Sigmoid colon (tissue), 3 donors: ENCODE measurements at regions not wholly inside any gene's neighbourhood (a gene's known extent, or its start where the extent isn't known, plus 50 kb on each side); places are given as distances from the start of the nearest gene placed in this dataset.

ENCODE experiments used
- CTCF ChIP-seq, 4 experiments: fragments of 450-650 bp in 3 of 4; fragments of 200-600 bp in 1 of 4; IDR thresholded peaks; one replicate each; pipeline ENCODE4 v1.5.1; 2016 to 2019; ENCODE audit warnings: antibody characterized with exemption in 4 of 4, mild to moderate bottlenecking in 3 of 4, moderate library complexity in 2 of 4
- POLR2A ChIP-seq, 2 donors: fragments of 450-650 bp; IDR thresholded peaks; one replicate each; pipeline ENCODE4 v1.6.1; 2016; ENCODE audit warnings: antibody characterized with exemption in 2 of 2, mild to moderate bottlenecking in 2 of 2, moderate library complexity in 2 of 2

GRCh38 chr17:79244665-79245064 lies 170.0 kb downstream of the ENGASE start:
- TF ChIP-seq POLR2A (IDR thresholded peaks at IDR 0.05) (no peak), CTCF (IDR thresholded peaks at IDR 0.05) (no peak)
